Stomach (tissue), 8 donors: ENCODE measurements at regions not wholly inside any gene's neighbourhood (a gene's known extent, or its start where the extent isn't known, plus 50 kb on each side); places are given as distances from the start of the nearest gene placed in this dataset.

Source experiments
- DNase-seq, 2 donors: peaks; one replicate each; pipeline versions ENCODE4 v3.0.0 to v3.0.0-alpha.2; 2013 to 2019
- H3K27ac ChIP-seq, 5 donors: fragments of 200-600 bp in 4 of 5; sonication (generic) in 4 of 5; one replicate each; pipeline ENCODE4 v1.5.1; 2013 to 2019; ENCODE audit warnings: mild to moderate bottlenecking in 1 of 5, moderate library complexity in 1 of 5
- H3K27me3 ChIP-seq, 3 donors: fragments of 200-600 bp; sonication (generic); one replicate each; pipeline ENCODE4 v1.5.1; 2017 to 2019; ENCODE audit warnings: mixed run types in 1 of 3
- H3K36me3 ChIP-seq, 4 donors: fragments of 200-600 bp; sonication (generic); 1 replicate in 3 of 4; 2 replicates in 1 of 4; pipeline ENCODE4 v1.5.1; 2016 to 2019
- H3K4me1 ChIP-seq, 4 donors: fragments of 200-600 bp; sonication (generic); one replicate each; pipeline ENCODE4 v1.5.1; 2016 to 2019
- H3K4me3 ChIP-seq, 4 donors: fragments of 200-600 bp; sonication (generic) in 3 of 4; one replicate each; pipeline ENCODE4 v1.5.1; 2016 to 2019; ENCODE audit warnings: mild to moderate bottlenecking in 1 of 4
- H3K9me3 ChIP-seq, 4 donors: fragments of 200-600 bp; sonication (generic); one replicate each; pipeline ENCODE4 v1.5.1; 2016 to 2019
- EP300 ChIP-seq: sonication (generic); formaldehyde crosslinking; IDR thresholded peaks from one replicate; pipeline ENCODE4 v1.6.1; 2017; ENCODE audit warnings: antibody characterized with exemption
- POLR2A ChIP-seq, 4 donors: fragments of 450-650 bp; IDR thresholded peaks; one replicate each; pipeline ENCODE4 v1.6.1; 2016; ENCODE audit warnings: antibody characterized with exemption in 4 of 4, control low read depth in 2 of 4, mild to moderate bottlenecking in 1 of 4, moderate library complexity in 1 of 4
- POLR2AphosphoS5 ChIP-seq, 3 donors: sonication (generic); formaldehyde crosslinking; IDR thresholded peaks; one replicate each; pipeline ENCODE4 v1.6.1; 2016; ENCODE audit warnings: antibody characterized with exemption in 3 of 3
- WGBS, 5 donors: extraction: QIAGEN DNeasy Blood & Tissue Kit in 3 of 5; methylation state at CpG; one replicate each; pipeline versions ENCODE4 v1.1.5 to v1.1.7; 2013 to 2018; 5-methylcytosine and 5-hydroxymethylcytosine counted together
- intact Hi-C: fragments of 100-400 bp; cut with DNase I; formaldehyde crosslinking; loops from one replicate; pipeline ENCODE4 v1.15.1; 2023; ENCODE audit warnings: low total_unique reads
- TF ChIP-seq, protein P1 (sequence below), 7 experiments: fragments of 450-650 bp in 4 of 7; fragments of 200-600 bp in 3 of 7; sonication (generic) in 3 of 7; IDR thresholded peaks; one replicate each; pipeline ENCODE4 v1.5.1; 2016 to 2019; ENCODE audit warnings: antibody characterized with exemption in 7 of 7, control low read depth in 2 of 7, mild to moderate bottlenecking in 1 of 7
- donor health status: healthy with polysubstance abuse.
- donor health status: Bipolar disorder and iron deficiency.
- donor health status: healthy.

DNA sequence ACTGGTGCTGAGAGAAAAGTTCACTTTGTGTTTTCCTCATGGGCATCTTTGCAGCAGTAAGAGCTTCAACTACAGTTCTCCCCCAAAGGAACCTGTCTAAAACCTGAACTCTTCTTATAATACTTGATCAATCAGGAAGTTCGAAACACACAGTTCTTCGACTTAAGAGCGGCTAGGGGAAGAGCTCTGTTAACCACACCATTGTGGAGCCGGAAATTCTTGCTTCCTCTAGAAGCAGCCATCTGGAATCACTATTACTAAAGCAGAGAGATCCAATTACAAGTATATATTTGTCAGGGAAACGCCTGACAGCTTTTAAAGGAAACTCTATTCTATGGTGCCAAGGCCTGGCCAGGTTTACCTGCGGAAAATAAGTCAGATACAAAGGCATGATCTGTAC lies 337.3 kb upstream of the CBLB start:
- peak in 1 of 2 donors; percentile 63 for DNase-seq
- Histone ChIP-seq H3K27ac (peak overlapping the region in 2 of 5 donors; percentile 17 to 42), H3K4me3 (no peak overlapping the region), H3K36me3 (no peaks in the 10 kb centered on the region), H3K27me3 (no peaks in the 10 kb centered on the region), H3K4me1 (no peaks in the 10 kb centered on the region), H3K9me3 (no peaks in the 10 kb centered on the region)
- intact Hi-C loops: no loop called here
- TF ChIP-seq POLR2A (IDR thresholded peaks at IDR 0.05): no peak
- TF ChIP-seq POLR2AphosphoS5 (IDR thresholded peaks at IDR 0.05): no peak
- TF ChIP-seq, protein P1, sequence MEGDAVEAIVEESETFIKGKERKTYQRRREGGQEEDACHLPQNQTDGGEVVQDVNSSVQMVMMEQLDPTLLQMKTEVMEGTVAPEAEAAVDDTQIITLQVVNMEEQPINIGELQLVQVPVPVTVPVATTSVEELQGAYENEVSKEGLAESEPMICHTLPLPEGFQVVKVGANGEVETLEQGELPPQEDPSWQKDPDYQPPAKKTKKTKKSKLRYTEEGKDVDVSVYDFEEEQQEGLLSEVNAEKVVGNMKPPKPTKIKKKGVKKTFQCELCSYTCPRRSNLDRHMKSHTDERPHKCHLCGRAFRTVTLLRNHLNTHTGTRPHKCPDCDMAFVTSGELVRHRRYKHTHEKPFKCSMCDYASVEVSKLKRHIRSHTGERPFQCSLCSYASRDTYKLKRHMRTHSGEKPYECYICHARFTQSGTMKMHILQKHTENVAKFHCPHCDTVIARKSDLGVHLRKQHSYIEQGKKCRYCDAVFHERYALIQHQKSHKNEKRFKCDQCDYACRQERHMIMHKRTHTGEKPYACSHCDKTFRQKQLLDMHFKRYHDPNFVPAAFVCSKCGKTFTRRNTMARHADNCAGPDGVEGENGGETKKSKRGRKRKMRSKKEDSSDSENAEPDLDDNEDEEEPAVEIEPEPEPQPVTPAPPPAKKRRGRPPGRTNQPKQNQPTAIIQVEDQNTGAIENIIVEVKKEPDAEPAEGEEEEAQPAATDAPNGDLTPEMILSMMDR (IDR thresholded peaks at IDR 0.05): no peak
- TF ChIP-seq EP300: no peak
- WGBS, 5 donors: 47 to 63% (median 53%) methylated on average over 6 of the region's 6 CpGs

DNA sequence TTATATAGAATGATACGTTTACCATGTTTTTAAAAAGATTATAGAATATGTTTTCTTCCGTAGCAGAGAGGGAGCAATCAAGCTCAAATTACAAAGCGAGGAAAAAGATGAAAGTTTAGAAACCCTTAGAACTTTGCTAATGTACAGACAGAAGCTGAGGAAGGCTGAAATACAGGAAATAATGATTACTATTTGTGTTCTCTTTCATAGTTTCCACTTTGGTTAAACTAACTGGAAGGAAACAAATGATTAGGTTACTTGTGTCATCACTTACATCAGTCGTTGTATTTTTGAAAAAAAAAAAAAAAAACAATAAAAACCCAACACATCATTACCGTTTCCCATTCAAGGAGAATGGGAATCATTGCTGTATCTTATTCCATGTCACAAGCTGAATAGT lies 337.8 kb upstream of the CBLB start:
- no peaks in the 10 kb centered on the region for H3K36me3 ChIP-seq
- no peak for TF ChIP-seq POLR2AphosphoS5 (IDR thresholded peaks at IDR 0.05)
- TF ChIP-seq POLR2A (IDR thresholded peaks at IDR 0.05): no peak
- TF ChIP-seq EP300: no peak
- TF ChIP-seq, protein P1 (IDR thresholded peaks at IDR 0.05): no peak
- peak overlapping the region in 2 of 5 donors; percentile 17 to 42 for H3K27ac ChIP-seq
- intact Hi-C loops: no loop called here
- no peaks in the 10 kb centered on the region for H3K27me3 ChIP-seq
- no peaks in the 10 kb centered on the region for H3K4me1 ChIP-seq
- no peaks in the 10 kb centered on the region for H3K9me3 ChIP-seq
- 57 to 68% (median 67%) methylated on average over 5 of the region's 5 CpGs for WGBS, 5 donors
- DNase-seq: no peak
- no peak overlapping the region for H3K4me3 ChIP-seq

DNA sequence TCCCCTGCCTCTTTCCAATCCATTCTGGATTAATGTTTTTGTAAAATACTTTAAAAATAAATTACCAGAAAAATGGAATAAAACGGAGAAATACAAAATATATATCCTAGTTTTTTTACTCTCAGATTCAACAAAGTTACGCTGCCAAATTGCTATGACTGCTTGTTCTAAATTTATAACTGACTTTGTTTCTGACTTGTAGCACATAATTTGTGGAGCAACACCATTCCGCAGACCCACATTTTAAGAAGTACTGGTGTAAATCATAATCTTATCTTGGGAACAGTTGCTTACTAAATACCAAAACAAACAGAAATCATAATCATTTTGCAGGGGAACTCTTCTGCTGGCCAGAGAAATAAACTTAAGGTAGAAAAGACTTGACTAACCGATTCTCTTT lies 339.4 kb upstream of the CBLB start:
- H3K36me3 ChIP-seq: no peaks in the 10 kb centered on the region
- no peak overlapping the region for H3K27ac ChIP-seq
- WGBS, 5 donors: 58 to 72% (median 66%) methylated on average over 4 of the region's 4 CpGs
- no peaks in the 10 kb centered on the region for H3K4me1 ChIP-seq
- no peaks in the 10 kb centered on the region for H3K9me3 ChIP-seq
- intact Hi-C loops: no loop called here
- no peak for DNase-seq
- H3K27me3 ChIP-seq: no peaks in the 10 kb centered on the region
- H3K4me3 ChIP-seq: no peak overlapping the region
- TF ChIP-seq POLR2AphosphoS5 (IDR thresholded peaks at IDR 0.05) (no peak), POLR2A (IDR thresholded peaks at IDR 0.05) (no peak), EP300 (no peak)
- TF ChIP-seq, protein P1 (IDR thresholded peaks at IDR 0.05): no peak

DNA sequence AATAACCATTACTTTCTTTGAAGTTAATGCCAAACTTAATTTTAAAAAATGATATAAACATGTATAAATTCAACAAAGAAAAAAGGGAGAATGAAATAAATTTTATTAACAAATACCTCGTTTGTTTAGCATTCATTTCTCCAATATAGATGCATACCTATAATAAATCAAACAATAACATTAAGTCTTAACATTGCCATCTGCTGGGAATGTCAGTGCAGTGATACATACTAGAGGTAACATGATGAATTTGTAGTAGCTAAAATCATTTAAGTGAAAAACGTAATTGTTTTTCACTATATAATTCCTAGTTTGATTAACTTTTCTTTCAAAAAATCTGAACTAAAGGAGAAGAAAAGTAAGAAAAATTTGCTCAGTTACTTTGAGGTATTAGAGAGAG lies 340.2 kb upstream of the CBLB start:
- Histone ChIP-seq H3K4me1 (no peaks in the 10 kb centered on the region), H3K4me3 (no peak overlapping the region), H3K9me3 (no peaks in the 10 kb centered on the region), H3K36me3 (no peaks in the 10 kb centered on the region), H3K27me3 (no peaks in the 10 kb centered on the region), H3K27ac (no peak overlapping the region)
- TF ChIP-seq EP300 (no peak), POLR2AphosphoS5 (IDR thresholded peaks at IDR 0.05) (no peak)
- WGBS, 5 donors: 32 to 54% (median 42%) methylated on average over 2 of the region's 2 CpGs
- peak in 1 of 2 donors; percentile 17 for DNase-seq
- intact Hi-C loops: no loop called here

DNA sequence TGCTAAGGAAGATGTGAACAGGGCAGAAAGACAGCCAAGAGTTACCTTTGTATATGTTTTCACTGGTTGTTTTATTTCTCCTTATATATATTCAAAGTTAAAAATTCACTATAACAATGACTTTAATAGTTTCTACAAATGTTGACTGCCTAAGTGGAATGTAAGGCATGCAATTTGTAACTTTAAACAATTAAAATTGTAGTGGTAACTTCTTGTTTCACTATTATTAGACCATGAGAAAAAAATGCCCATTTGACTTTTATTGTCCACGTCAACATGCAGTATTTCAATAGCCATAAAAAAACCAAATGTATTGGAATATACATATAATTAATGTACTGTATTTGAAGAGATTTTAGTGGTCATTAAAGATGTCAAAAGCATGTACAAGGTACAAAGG lies 340.7 kb upstream of the CBLB start:
- DNase-seq: no peak
- TF ChIP-seq POLR2A (IDR thresholded peaks at IDR 0.05) (no peak), POLR2AphosphoS5 (IDR thresholded peaks at IDR 0.05) (no peak), EP300 (no peak)
- TF ChIP-seq, protein P1 (IDR thresholded peaks at IDR 0.05): no peak
- H3K9me3 ChIP-seq: no peaks in the 10 kb centered on the region
- H3K4me1 ChIP-seq: no peaks in the 10 kb centered on the region
- no peak overlapping the region for H3K4me3 ChIP-seq
- intact Hi-C loops: no loop called here
- H3K27me3 ChIP-seq: no peaks in the 10 kb centered on the region
- no peaks in the 10 kb centered on the region for H3K36me3 ChIP-seq
- whole genome bisulfite sequencing, 5 donors: 27 to 90% (median 41%) methylated on average over 1 of the region's 1 CpG
- H3K27ac ChIP-seq: no peak overlapping the region
